Prostate gland (tissue), 2 donors: ENCODE measurements at regions not wholly inside any gene's neighbourhood (a gene's known extent, or its start where the extent isn't known, plus 50 kb on each side); places are given as distances from the start of the nearest gene placed in this dataset.

ENCODE experiments used
- DNase-seq: peaks from one replicate; pipeline ENCODE4 v3.0.0-alpha.2; 2019; ENCODE audit warnings: low spot score
- H3K27ac ChIP-seq, 2 donors: fragments of 200-600 bp; sonication (generic); 2 replicates each; pipeline ENCODE4 v1.5.1; 2017 to 2019
- H3K27me3 ChIP-seq: fragments of 200-600 bp; sonication (generic); replicated peaks from 2 replicates; pipeline ENCODE4 v1.5.1; 2019; ENCODE audit not compliant: insufficient read depth
- H3K36me3 ChIP-seq, 2 donors: fragments of 200-600 bp; sonication (generic); 1 replicate in 1 of 2; 2 replicates in 1 of 2; pipeline versions ENCODE4 v1.5.1 to v1.8.1; 2017 to 2019
- H3K4me1 ChIP-seq: fragments of 200-600 bp; sonication (generic); replicated peaks from 2 replicates; pipeline ENCODE4 v1.5.1; 2019
- H3K4me3 ChIP-seq, 2 donors: fragments of 200-600 bp; sonication (generic); 2 replicates each; pipeline ENCODE4 v1.5.1; 2017 to 2019
- H3K9me3 ChIP-seq: fragments of 200-600 bp; sonication (generic); 2 replicates; pipeline ENCODE4 v1.5.1; 2017
- CTCF ChIP-seq, 4 experiments: fragments of 200-600 bp in 2 of 4; fragments of 450-650 bp in 2 of 4; sonication (generic) in 2 of 4; IDR thresholded peaks; 1 replicate in 3 of 4; 2 replicates in 1 of 4; pipeline ENCODE4 v1.5.1; 2016 to 2019; ENCODE audit warnings: antibody characterized with exemption in 4 of 4, mild to moderate bottlenecking in 2 of 4, moderate library complexity in 2 of 4
- POLR2A ChIP-seq: fragments of 450-650 bp; IDR thresholded peaks from one replicate; pipeline ENCODE4 v1.6.1; 2016; ENCODE audit warnings: antibody characterized with exemption, mild to moderate bottlenecking
- POLR2AphosphoS5 ChIP-seq: sonication (generic); formaldehyde crosslinking; IDR thresholded peaks from one replicate; pipeline ENCODE4 v1.6.1; 2017; ENCODE audit warnings: antibody characterized with exemption
- WGBS: methylation state at CpG from one replicate; pipeline ENCODE4 v1.1.5; 2018; 5-methylcytosine and 5-hydroxymethylcytosine counted together
- intact Hi-C: fragments of 100-400 bp; cut with DNase I; formaldehyde crosslinking; loops from one replicate; pipeline ENCODE4 v1.14.2; 2022

- DNase-seq = no peak
- H3K27me3 ChIP-seq = no peaks in the 10 kb centered on the region
- H3K4me3 ChIP-seq = no peak overlapping the region
- H3K4me1 ChIP-seq = no peaks in the 10 kb centered on the region
- H3K36me3 ChIP-seq = no peaks in the 10 kb centered on the region
- intact Hi-C loops = no loop called here
- no peak for TF ChIP-seq CTCF (IDR thresholded peaks at IDR 0.05)
- no peak for TF ChIP-seq POLR2AphosphoS5
- no peak for TF ChIP-seq POLR2A
- no peaks in the 10 kb centered on the region for H3K9me3 ChIP-seq
- 80% methylated on average over 5 of the region's 5 CpGs for WGBS
- no peak overlapping the region for H3K27ac ChIP-seq
Observed at GRCh38 chr10:53395449-53395848, 622.9 kb upstream of the MBL2 start.

GRCh38 chr10:53387562-53387961 is 615.0 kb upstream of the MBL2 start:
- 90% methylated on average over 4 of the region's 4 CpGs for WGBS
- TF ChIP-seq CTCF (IDR thresholded peaks at IDR 0.05) = no peak
- no peak for TF ChIP-seq POLR2A
- no peak for TF ChIP-seq POLR2AphosphoS5
- intact Hi-C loops = no loop called here
- DNase-seq = no peak
- H3K9me3 ChIP-seq = no peaks in the 10 kb centered on the region
- no peak overlapping the region for H3K4me3 ChIP-seq
- H3K4me1 ChIP-seq = no peaks in the 10 kb centered on the region
- H3K36me3 ChIP-seq = no peaks in the 10 kb centered on the region
- H3K27ac ChIP-seq = no peak overlapping the region
- H3K27me3 ChIP-seq = no peaks in the 10 kb centered on the region

GRCh38 chr10:53382543-53382942 is 610.0 kb upstream of the MBL2 start:
- H3K36me3 ChIP-seq = no peaks in the 10 kb centered on the region
- no peak overlapping the region for H3K4me3 ChIP-seq
- intact Hi-C loops = no loop called here
- no peaks in the 10 kb centered on the region for H3K27me3 ChIP-seq
- 72% methylated on average over 3 of the region's 3 CpGs for WGBS
- no peaks in the 10 kb centered on the region for H3K4me1 ChIP-seq
- TF ChIP-seq POLR2A (no peak), POLR2AphosphoS5 (no peak), CTCF (IDR thresholded peaks at IDR 0.05) (no peak)
- no peak for DNase-seq
- no peak overlapping the region for H3K27ac ChIP-seq
- no peaks in the 10 kb centered on the region for H3K9me3 ChIP-seq

DNA sequence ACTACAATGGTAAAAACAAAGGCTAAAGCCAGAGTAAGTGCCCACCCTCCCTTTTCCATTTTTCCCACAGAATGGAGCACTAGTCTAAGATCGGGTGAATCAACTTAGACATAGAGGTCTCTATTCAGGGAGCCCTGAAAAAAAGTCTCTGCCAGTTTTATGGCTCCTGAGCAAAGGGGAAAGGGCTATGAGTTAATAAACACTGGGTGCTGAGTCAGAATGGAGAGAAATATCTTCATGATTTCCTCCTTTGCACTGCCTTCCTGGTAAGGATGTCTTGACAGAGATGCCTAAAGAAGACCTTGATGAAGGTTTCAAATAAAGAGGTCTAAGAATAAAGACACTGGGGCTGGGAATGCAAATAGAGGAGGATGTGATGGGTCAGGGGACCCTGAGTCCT is 607.4 kb upstream of the MBL2 start:
- H3K9me3 ChIP-seq = no peaks in the 10 kb centered on the region
- DNase-seq = no peak
- 53% methylated on average over 1 of the region's 1 CpG for WGBS
- H3K4me3 ChIP-seq = no peak overlapping the region
- H3K27me3 ChIP-seq = no peaks in the 10 kb centered on the region
- no peak for TF ChIP-seq CTCF (IDR thresholded peaks at IDR 0.05)
- TF ChIP-seq POLR2AphosphoS5 = no peak
- TF ChIP-seq POLR2A = no peak
- H3K27ac ChIP-seq = no peak overlapping the region
- no peaks in the 10 kb centered on the region for H3K36me3 ChIP-seq
- intact Hi-C loops = no loop called here
- H3K4me1 ChIP-seq = no peaks in the 10 kb centered on the region

- DNase-seq = no peak
- Histone ChIP-seq H3K4me3 (no peak overlapping the region), H3K27me3 (no peaks in the 10 kb centered on the region), H3K4me1 (no peaks in the 10 kb centered on the region), H3K27ac (no peak overlapping the region), H3K36me3 (no peaks in the 10 kb centered on the region), H3K9me3 (no peaks in the 10 kb centered on the region)
- intact Hi-C loops = no loop called here
- TF ChIP-seq POLR2AphosphoS5 (no peak), CTCF (IDR thresholded peaks at IDR 0.05) (no peak), POLR2A (no peak)
- WGBS = 81% methylated on average over 4 of the region's 4 CpGs
Observed at GRCh38 chr10:53370347-53370746, 597.8 kb upstream of the MBL2 start.
